ENCODE measurements at regions not wholly inside any gene's neighbourhood (a gene's known extent, or its start where the extent isn't known, plus 50 kb on each side); places are given as distances from the start of the nearest gene placed in this dataset.

DNA sequence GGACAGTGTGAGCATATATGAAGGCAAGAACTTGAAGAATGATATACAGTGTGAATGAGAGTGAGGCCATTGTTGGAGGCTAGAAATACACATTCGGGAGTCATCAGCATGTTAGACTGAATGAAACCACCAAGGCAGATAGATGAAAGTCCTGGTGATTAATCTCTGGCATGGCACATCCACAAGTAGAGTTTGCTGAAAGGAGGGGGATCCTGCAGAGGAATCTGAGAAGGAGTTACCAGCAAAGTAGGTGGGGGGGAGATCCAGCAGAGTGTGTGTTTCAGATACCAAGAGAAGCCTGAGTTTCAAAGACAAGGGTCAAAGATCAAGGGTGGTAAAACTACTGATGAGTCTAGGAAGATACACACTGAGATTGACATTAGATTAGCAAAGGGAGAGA, 426.7 kb upstream of the DCN start:
- TF ChIP-seq, protein P1, sequence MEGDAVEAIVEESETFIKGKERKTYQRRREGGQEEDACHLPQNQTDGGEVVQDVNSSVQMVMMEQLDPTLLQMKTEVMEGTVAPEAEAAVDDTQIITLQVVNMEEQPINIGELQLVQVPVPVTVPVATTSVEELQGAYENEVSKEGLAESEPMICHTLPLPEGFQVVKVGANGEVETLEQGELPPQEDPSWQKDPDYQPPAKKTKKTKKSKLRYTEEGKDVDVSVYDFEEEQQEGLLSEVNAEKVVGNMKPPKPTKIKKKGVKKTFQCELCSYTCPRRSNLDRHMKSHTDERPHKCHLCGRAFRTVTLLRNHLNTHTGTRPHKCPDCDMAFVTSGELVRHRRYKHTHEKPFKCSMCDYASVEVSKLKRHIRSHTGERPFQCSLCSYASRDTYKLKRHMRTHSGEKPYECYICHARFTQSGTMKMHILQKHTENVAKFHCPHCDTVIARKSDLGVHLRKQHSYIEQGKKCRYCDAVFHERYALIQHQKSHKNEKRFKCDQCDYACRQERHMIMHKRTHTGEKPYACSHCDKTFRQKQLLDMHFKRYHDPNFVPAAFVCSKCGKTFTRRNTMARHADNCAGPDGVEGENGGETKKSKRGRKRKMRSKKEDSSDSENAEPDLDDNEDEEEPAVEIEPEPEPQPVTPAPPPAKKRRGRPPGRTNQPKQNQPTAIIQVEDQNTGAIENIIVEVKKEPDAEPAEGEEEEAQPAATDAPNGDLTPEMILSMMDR (conservative IDR thresholded peaks at IDR 0.05; ENCODE audit: low read depth, low read length): no peak
- H3K4me3 ChIP-seq (ENCODE audit: low read depth, low read length): no peak overlapping the region
- no peak for DNase-seq (ENCODE audit: low read depth)

DNA sequence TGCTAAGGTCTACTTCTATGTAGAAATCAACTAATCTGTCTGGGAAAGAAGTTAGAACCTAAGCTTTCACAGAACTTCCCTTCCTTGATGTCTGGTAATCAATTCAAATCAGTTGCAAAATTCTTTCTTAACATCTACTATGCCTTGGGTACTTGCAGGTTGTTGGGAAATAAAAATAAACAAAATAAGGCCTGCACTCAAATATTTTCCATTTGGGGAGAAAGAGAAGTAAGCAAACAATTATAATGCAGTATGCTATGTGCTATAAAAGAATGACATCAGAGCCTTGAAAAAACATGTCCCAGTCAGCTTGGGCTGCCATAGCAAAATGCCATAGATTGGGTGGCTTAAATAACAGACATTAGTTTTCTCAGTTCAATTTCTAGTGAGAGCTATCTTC, 425.9 kb upstream of the DCN start:
- DNase-seq (ENCODE audit: low read depth): no peak
- H3K4me3 ChIP-seq (ENCODE audit: low read depth, low read length): no peak overlapping the region
- TF ChIP-seq, protein P1 (conservative IDR thresholded peaks at IDR 0.05; ENCODE audit: low read depth, low read length): no peak

DNA sequence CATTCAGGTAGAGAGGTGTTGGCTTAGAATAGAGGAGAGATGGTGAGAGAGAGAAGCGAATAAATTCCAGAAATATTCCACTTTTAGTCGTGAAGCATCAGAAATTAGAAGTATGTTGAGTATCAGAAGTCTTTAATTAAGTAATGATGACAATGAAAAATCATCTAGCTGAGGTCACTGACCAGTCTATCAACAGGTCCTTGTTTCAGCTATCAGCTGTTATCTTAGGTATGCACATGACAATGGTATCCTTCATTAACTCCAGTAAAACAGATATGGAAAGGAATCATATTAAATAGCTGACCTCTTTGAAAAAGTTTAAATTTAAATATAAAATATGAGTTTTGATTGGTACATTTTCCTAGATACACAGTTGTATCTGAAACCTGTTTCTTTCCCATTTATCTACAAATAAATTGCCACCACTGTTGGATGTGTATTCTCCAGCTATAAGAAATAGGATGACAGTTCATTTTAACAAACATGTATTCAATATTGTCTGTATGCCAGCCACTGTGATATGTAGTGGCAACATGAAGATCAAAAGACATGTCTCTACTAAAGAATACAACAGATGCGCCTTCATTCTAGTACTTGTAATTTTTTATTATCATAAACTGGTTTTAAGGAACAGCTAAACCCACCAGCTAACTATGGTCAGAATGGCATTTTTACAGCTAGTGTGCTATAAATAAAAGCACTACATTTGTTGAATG, 424.2 kb upstream of the DCN start:
- TF ChIP-seq, protein P1 (conservative IDR thresholded peaks at IDR 0.05; ENCODE audit: low read depth, low read length): no peak
- DNase-seq (ENCODE audit: low read depth): no peak
- no peak overlapping the region for H3K4me3 ChIP-seq (ENCODE audit: low read depth, low read length)

DNA sequence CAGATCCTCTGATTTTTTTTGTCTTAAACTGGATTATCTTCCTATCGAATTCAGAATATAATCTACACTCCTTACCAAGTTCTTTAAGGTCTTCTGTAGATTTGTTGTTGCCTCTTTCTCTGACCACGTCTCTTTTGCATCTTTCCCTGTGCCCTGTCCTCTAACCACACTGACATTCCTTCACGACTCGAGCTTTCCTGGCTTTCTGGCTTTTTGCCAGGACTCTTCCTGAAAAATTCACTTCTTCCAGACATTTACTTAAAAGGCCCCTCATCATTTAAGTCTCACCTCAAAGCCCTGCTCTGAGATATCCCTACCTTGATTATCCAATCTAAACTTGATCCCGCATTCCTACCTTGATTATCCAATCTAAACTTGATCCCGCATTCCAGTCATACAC, 422.3 kb upstream of the DCN start:
- DNase-seq (ENCODE audit: low read depth): no peak
- TF ChIP-seq, protein P1 (conservative IDR thresholded peaks at IDR 0.05; ENCODE audit: low read depth, low read length): no peak
- H3K4me3 ChIP-seq (ENCODE audit: low read depth, low read length): no peak overlapping the region

DNA sequence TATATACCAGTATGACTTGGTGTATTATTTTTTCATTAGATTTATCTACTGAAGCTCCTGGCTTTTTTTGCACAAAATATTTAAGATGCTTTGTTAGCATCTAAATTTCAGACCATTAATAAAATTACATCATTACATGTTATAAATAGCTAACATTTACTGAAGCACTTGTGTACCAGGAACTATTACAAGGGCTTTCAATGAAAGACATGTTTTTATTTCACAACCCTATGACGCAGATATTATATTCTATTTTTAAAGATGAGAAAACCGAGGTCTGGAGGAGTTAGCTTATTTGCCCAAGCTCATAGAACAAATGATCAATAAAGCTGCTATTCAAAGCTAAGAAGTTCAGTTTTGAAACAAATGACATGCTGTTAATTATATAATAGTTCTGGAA, 420.4 kb upstream of the DCN start:
- no peak overlapping the region for H3K4me3 ChIP-seq (ENCODE audit: low read depth, low read length)
- TF ChIP-seq, protein P1 (conservative IDR thresholded peaks at IDR 0.05; ENCODE audit: low read depth, low read length): no peak
- no peak for DNase-seq (ENCODE audit: low read depth)

DNA sequence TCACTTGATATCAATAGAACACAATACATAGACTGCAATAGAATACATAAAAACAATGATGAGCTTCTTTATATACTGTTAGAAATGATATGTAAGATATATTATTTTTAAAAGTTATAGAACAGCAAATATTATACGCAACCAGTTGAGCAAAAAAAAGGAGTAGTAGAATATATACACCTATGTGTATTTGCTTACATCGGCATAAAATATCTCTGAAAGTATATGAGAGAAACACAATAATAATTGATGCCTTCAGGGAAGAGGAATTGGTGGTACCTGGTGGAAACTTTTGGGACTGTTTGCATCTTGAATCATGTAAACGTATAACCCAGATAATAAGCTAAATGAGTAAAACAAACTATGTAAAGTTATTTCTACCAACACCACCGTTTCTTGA, 418.4 kb upstream of the DCN start:
- no peak overlapping the region for H3K4me3 ChIP-seq (ENCODE audit: low read depth, low read length)
- TF ChIP-seq, protein P1 (conservative IDR thresholded peaks at IDR 0.05; ENCODE audit: low read depth, low read length): no peak
- no peak for DNase-seq (ENCODE audit: low read depth)

DNA sequence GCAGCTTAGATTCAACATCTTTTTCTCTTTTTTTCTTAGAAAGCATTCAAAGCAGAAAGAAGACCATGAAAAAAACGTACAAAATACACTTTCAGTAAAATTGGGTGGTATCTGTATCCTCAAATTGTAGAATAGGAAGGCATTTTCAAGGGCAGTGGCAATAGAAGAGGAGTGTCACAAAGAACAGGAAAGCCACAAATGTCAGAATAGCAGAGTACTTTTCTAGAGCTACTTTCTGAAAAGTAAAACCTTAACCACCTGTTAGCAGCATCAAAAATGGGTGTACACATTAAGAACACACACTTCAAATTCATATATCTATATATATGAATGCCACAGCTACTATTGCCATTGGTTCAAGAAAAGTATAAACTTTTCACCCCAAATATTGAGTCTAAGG, 412.1 kb upstream of the DCN start:
- DNase-seq (ENCODE audit: low read depth): no peak
- TF ChIP-seq, protein P1 (conservative IDR thresholded peaks at IDR 0.05; ENCODE audit: low read depth, low read length): no peak
- no peak overlapping the region for H3K4me3 ChIP-seq (ENCODE audit: low read depth, low read length)

All from choroid plexus epithelial cell (primary cell).